GM23338 (cell line): ENCODE measurements at regions not wholly inside any gene's neighbourhood (a gene's known extent, or its start where the extent isn't known, plus 50 kb on each side); places are given as distances from the start of the nearest gene placed in this dataset.

Experiments used
- ATAC-seq: fragments of 200-7000 bp; cut with Tn5 transposase; 3 replicates; pipeline ENCODE4 v1.9.1; 2020
- DNase-seq: peaks from one replicate; pipeline ENCODE4 v3.0.0-alpha.2; 2015; ENCODE audit warnings: low spot score
- H2AFZ ChIP-seq: fragments of 200-600 bp; sonication (generic); 2 replicates; pipeline ENCODE4 v1.8.0; 2016; ENCODE audit warnings: antibody characterized with exemption, mild to moderate bottlenecking, moderate library complexity
- H3F3A ChIP-seq: fragments of 200-600 bp; sonication (generic); replicated peaks from 2 replicates; pipeline ENCODE4 v1.8.0; 2017; ENCODE audit warnings: antibody characterized with exemption, mixed run types, low read depth
- H3K27ac ChIP-seq: fragments of 200-600 bp; sonication (generic); 2 replicates; pipeline ENCODE4 v1.6.1; 2016; ENCODE audit warnings: low read depth
- H3K27me3 ChIP-seq: fragments of 200-600 bp; sonication (generic); 2 replicates; pipeline ENCODE4 v1.8.0; 2016; ENCODE audit warnings: mild to moderate bottlenecking, mixed run types, moderate library complexity; ENCODE audit not compliant: insufficient read depth
- H3K36me3 ChIP-seq: fragments of 200-600 bp; sonication (generic); 2 replicates; pipeline ENCODE4 v1.8.0; 2016; ENCODE audit warnings: mild to moderate bottlenecking; ENCODE audit not compliant: insufficient read depth
- H3K4me1 ChIP-seq: fragments of 200-600 bp; sonication (generic); 2 replicates; pipeline ENCODE4 v1.8.0; 2016; ENCODE audit warnings: mild to moderate bottlenecking, moderate library complexity; ENCODE audit not compliant: insufficient read depth
- H3K4me2 ChIP-seq: fragments of 200-600 bp; sonication (generic); 2 replicates; pipeline ENCODE4 v1.7.1; 2017; ENCODE audit warnings: mixed run types
- H3K4me3 ChIP-seq: fragments of 200-600 bp; sonication (generic); 2 replicates; pipeline ENCODE4 v1.6.1; 2016; ENCODE audit warnings: mixed run types
- H3K79me2 ChIP-seq: fragments of 200-600 bp; sonication (generic); replicated peaks from 2 replicates; pipeline ENCODE4 v1.8.0; 2017; ENCODE audit warnings: mild to moderate bottlenecking; ENCODE audit not compliant: insufficient read depth
- H3K9me2 ChIP-seq: fragments of 200-600 bp; sonication (generic); 2 replicates; pipeline ENCODE4 v1.8.0; 2017; ENCODE audit not compliant: insufficient read depth
- H4K20me1 ChIP-seq: fragments of 200-600 bp; sonication (generic); replicated peaks from 2 replicates; pipeline ENCODE4 v1.8.0; 2017; ENCODE audit warnings: mild to moderate bottlenecking; ENCODE audit not compliant: insufficient read depth
- H3K27ac Mint-ChIP-seq: 2 replicates; pipeline ENCODE4 v1.8.0; 2020; ENCODE audit warnings: inconsistent platforms, mild to moderate bottlenecking, moderate library complexity, mixed read lengths
- H3K27me3 Mint-ChIP-seq: 3 replicates; pipeline ENCODE4 v1.8.0; 2022; ENCODE audit warnings: low read depth, mild to moderate bottlenecking, moderate library complexity, mixed read lengths, inconsistent platforms; ENCODE audit not compliant: insufficient read depth, poor library complexity
- H3K36me3 Mint-ChIP-seq: 3 replicates; pipeline ENCODE4 v1.8.0; 2021; ENCODE audit warnings: low read depth, mild to moderate bottlenecking, inconsistent platforms, moderate library complexity, mixed read lengths
- H3K4me1 Mint-ChIP-seq: 3 replicates; pipeline ENCODE4 v1.8.0; 2020; ENCODE audit warnings: mild to moderate bottlenecking, inconsistent platforms, mixed read lengths
- H3K4me3 Mint-ChIP-seq: 3 replicates; pipeline ENCODE4 v1.8.0; 2021; ENCODE audit warnings: moderate library complexity, mild to moderate bottlenecking, inconsistent platforms, mixed read lengths
- H3K9me3 Mint-ChIP-seq: 3 replicates; pipeline ENCODE4 v1.8.0; 2020; ENCODE audit warnings: moderate library complexity, mild to moderate bottlenecking, inconsistent platforms, mixed read lengths
- CREB1 ChIP-seq: fragments of 250-450 bp; sonication (Bioruptor Pico); IDR thresholded peaks from 2 replicates; pipeline ENCODE4 v1.5.0; 2020; ENCODE audit warnings: low read depth, mild to moderate bottlenecking, moderate library complexity
- EZH2phosphoT487 ChIP-seq: fragments of 200-600 bp; sonication (generic); IDR thresholded peaks from one replicate; pipeline ENCODE4 v1.8.1; 2018; ENCODE audit warnings: antibody characterized with exemption; ENCODE audit not compliant: unreplicated experiment
- NANOG ChIP-seq: IDR thresholded peaks from 2 replicates; pipeline ENCODE4 v1.6.1; 2016; ENCODE audit warnings: antibody characterized with exemption, borderline replicate concordance
- POLR2AphosphoS5 ChIP-seq: IDR thresholded peaks from 2 replicates; pipeline ENCODE4 v1.6.1; 2016; ENCODE audit warnings: antibody characterized with exemption, low read depth
- STAT1 ChIP-seq: IDR thresholded peaks from one replicate; pipeline ENCODE4 v1.6.1; 2016; ENCODE audit warnings: antibody characterized with exemption; ENCODE audit not compliant: unreplicated experiment
- ZNF114 ChIP-seq: fragments of 250-450 bp; sonication (Bioruptor Pico); IDR thresholded peaks from 2 replicates; pipeline ENCODE4 v1.5.0; 2020; ENCODE audit warnings: mild to moderate bottlenecking, moderate library complexity
- TF ChIP-seq, protein P1 (sequence below), 2 experiments: fragments of 200-600 bp in 1 of 2; sonication (generic) in 1 of 2; conservative IDR thresholded peaks; 2 replicates each; pipeline versions ENCODE4 v1.5.1 to v1.6.1; 2016 to 2017; ENCODE audit warnings: antibody characterized with exemption in 2 of 2, low read depth in 2 of 2, mild to moderate bottlenecking in 2 of 2, moderate library complexity in 1 of 2
- TF ChIP-seq, protein P2 (sequence below): IDR thresholded peaks from one replicate; pipeline ENCODE4 v1.6.1; 2018; ENCODE audit warnings: antibody characterized with exemption; ENCODE audit not compliant: unreplicated experiment
- TF ChIP-seq, protein P3 (sequence below): fragments of 250-450 bp; sonication (Bioruptor Pico); IDR thresholded peaks from 2 replicates; pipeline ENCODE4 v1.5.0; 2020; ENCODE audit warnings: mild to moderate bottlenecking, moderate library complexity

DNA sequence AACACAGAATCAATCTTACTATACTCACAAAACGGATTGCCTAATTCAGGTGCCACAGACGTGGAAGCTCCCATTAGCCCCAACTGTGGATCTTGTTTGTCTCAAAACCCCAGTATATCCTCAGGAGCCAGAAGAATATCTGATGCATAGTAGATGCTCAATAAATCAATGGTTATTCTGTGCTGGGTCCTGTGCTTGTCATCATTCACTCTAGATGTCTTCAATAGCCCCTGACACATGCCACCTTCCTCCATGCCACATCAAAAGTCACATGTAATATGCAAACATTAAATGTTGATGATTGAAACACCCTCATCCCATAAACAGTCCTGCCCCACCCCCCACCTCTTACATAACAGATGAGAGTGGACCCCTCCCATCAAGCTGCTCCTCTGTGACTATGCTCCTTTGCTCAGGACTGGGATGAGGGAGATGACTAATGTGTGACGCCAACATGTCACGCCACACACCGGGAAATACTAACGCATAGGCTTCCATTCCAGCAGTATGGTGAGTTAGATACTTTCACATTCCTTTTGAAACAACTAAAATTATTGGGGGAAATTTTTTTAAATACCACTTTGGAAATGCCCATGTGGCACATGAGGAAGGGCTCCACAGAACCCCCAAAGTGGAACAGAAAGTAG, 267.6 kb upstream of the SDK2 start:
- TF ChIP-seq, protein P1, sequence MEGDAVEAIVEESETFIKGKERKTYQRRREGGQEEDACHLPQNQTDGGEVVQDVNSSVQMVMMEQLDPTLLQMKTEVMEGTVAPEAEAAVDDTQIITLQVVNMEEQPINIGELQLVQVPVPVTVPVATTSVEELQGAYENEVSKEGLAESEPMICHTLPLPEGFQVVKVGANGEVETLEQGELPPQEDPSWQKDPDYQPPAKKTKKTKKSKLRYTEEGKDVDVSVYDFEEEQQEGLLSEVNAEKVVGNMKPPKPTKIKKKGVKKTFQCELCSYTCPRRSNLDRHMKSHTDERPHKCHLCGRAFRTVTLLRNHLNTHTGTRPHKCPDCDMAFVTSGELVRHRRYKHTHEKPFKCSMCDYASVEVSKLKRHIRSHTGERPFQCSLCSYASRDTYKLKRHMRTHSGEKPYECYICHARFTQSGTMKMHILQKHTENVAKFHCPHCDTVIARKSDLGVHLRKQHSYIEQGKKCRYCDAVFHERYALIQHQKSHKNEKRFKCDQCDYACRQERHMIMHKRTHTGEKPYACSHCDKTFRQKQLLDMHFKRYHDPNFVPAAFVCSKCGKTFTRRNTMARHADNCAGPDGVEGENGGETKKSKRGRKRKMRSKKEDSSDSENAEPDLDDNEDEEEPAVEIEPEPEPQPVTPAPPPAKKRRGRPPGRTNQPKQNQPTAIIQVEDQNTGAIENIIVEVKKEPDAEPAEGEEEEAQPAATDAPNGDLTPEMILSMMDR (conservative IDR thresholded peaks at IDR 0.05; ENCODE audit: low read depth in 2 of 2), result no peak
- TF ChIP-seq ZNF114 (no peak), CREB1 (CRISPR knock-in tag) (no peak), NANOG (no peak), POLR2AphosphoS5 (no peak), STAT1 (no peak), EZH2phosphoT487 (no peak)
- TF ChIP-seq, protein P2, sequence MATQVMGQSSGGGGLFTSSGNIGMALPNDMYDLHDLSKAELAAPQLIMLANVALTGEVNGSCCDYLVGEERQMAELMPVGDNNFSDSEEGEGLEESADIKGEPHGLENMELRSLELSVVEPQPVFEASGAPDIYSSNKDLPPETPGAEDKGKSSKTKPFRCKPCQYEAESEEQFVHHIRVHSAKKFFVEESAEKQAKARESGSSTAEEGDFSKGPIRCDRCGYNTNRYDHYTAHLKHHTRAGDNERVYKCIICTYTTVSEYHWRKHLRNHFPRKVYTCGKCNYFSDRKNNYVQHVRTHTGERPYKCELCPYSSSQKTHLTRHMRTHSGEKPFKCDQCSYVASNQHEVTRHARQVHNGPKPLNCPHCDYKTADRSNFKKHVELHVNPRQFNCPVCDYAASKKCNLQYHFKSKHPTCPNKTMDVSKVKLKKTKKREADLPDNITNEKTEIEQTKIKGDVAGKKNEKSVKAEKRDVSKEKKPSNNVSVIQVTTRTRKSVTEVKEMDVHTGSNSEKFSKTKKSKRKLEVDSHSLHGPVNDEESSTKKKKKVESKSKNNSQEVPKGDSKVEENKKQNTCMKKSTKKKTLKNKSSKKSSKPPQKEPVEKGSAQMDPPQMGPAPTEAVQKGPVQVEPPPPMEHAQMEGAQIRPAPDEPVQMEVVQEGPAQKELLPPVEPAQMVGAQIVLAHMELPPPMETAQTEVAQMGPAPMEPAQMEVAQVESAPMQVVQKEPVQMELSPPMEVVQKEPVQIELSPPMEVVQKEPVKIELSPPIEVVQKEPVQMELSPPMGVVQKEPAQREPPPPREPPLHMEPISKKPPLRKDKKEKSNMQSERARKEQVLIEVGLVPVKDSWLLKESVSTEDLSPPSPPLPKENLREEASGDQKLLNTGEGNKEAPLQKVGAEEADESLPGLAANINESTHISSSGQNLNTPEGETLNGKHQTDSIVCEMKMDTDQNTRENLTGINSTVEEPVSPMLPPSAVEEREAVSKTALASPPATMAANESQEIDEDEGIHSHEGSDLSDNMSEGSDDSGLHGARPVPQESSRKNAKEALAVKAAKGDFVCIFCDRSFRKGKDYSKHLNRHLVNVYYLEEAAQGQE, result no peak
- TF ChIP-seq, protein P3, sequence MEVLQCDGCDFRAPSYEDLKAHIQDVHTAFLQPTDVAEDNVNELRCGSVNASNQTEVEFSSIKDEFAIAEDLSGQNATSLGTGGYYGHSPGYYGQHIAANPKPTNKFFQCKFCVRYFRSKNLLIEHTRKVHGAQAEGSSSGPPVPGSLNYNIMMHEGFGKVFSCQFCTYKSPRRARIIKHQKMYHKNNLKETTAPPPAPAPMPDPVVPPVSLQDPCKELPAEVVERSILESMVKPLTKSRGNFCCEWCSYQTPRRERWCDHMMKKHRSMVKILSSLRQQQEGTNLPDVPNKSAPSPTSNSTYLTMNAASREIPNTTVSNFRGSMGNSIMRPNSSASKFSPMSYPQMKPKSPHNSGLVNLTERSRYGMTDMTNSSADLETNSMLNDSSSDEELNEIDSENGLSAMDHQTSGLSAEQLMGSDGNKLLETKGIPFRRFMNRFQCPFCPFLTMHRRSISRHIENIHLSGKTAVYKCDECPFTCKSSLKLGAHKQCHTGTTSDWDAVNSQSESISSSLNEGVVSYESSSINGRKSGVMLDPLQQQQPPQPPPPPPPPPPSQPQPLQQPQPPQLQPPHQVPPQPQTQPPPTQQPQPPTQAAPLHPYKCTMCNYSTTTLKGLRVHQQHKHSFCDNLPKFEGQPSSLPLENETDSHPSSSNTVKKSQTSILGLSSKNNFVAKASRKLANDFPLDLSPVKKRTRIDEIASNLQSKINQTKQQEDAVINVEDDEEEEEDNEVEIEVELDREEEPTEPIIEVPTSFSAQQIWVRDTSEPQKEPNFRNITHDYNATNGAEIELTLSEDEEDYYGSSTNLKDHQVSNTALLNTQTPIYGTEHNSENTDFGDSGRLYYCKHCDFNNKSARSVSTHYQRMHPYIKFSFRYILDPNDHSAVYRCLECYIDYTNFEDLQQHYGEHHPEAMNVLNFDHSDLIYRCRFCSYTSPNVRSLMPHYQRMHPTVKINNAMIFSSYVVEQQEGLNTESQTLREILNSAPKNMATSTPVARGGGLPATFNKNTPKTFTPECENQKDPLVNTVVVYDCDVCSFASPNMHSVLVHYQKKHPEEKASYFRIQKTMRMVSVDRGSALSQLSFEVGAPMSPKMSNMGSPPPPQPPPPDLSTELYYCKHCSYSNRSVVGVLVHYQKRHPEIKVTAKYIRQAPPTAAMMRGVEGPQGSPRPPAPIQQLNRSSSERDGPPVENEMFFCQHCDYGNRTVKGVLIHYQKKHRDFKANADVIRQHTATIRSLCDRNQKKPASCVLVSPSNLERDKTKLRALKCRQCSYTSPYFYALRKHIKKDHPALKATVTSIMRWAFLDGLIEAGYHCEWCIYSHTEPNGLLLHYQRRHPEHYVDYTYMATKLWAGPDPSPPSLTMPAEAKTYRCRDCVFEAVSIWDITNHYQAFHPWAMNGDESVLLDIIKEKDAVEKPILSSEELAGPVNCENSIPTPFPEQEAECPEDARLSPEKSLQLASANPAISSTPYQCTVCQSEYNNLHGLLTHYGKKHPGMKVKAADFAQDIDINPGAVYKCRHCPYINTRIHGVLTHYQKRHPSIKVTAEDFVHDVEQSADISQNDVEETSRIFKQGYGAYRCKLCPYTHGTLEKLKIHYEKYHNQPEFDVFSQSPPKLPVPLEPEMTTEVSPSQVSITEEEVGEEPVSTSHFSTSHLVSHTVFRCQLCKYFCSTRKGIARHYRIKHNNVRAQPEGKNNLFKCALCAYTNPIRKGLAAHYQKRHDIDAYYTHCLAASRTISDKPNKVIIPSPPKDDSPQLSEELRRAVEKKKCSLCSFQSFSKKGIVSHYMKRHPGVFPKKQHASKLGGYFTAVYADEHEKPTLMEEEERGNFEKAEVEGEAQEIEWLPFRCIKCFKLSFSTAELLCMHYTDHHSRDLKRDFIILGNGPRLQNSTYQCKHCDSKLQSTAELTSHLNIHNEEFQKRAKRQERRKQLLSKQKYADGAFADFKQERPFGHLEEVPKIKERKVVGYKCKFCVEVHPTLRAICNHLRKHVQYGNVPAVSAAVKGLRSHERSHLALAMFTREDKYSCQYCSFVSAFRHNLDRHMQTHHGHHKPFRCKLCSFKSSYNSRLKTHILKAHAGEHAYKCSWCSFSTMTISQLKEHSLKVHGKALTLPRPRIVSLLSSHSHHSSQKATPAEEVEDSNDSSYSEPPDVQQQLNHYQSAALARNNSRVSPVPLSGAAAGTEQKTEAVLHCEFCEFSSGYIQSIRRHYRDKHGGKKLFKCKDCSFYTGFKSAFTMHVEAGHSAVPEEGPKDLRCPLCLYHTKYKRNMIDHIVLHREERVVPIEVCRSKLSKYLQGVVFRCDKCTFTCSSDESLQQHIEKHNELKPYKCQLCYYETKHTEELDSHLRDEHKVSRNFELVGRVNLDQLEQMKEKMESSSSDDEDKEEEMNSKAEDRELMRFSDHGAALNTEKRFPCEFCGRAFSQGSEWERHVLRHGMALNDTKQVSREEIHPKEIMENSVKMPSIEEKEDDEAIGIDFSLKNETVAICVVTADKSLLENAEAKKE (CRISPR knock-in tag), result no peak
- no peaks in the 10 kb centered on the region for H3F3A ChIP-seq
- H3K79me2 ChIP-seq, result no peaks in the 10 kb centered on the region
- no peak overlapping the region for H3K4me3 ChIP-seq
- H3K4me1 ChIP-seq, result no peaks in the 10 kb centered on the region
- Mint-ChIP-seq H3K4me1 (no peaks in the 10 kb centered on the region), H3K27ac (no peak overlapping the region), H3K36me3 (no peaks in the 10 kb centered on the region), H3K27me3 (peaks cover 12% of the 10 kb centered on the region), H3K9me3 (peaks cover 8% of the 10 kb centered on the region; the same call in 2 of the 3 replicates), H3K4me3 (no peak overlapping the region)
- H3K9me2 ChIP-seq, result no peaks in the 10 kb centered on the region
- ATAC-seq (no peak), DNase-seq (no peak)
- H3K36me3 ChIP-seq, result no peaks in the 10 kb centered on the region
- H4K20me1 ChIP-seq, result 0 out of 2 replicates have a peak, but pooled peaks cover 3% of the 10 kb centered on the region
- H2AFZ ChIP-seq, result no peak overlapping the region
- no peak overlapping the region for H3K27ac ChIP-seq
- H3K27me3 ChIP-seq, result peaks cover 19% of the 10 kb centered on the region; the same call in 1 of the 2 replicates
- H3K4me2 ChIP-seq, result no peak overlapping the region
